GM03348 (cell line): ENCODE measurements at regions not wholly inside any gene's neighbourhood (a gene's known extent, or its start where the extent isn't known, plus 50 kb on each side); places are given as distances from the start of the nearest gene placed in this dataset.

Source experiments
- DNase-seq: peaks from one replicate; pipeline ENCODE4 v3.0.0; 2012; ENCODE audit warnings: low spot score

GRCh38 chr10:44476409-44477045, 91.6 kb upstream of the CXCL12 start:
- peak; percentile 37 for DNase-seq

DNA sequence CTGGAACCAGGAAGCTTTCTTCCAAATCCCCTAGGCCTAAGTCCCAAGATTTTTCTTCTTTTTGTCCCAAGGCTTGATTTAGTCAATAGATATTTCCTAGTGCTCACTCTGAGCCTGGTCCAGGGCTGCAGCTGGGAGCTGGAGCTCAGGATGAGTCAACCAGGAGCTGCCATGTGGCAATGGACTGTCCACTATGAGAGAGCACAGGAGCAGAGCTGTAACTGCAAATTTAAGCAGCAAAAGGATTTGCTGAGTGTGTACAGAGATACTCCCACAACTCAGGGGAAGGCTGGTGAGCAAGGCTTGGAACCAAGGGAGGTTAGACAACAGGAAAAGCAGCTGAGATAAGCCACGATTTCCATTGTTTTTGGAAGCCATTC, 92.1 kb upstream of the CXCL12 start:
- DNase-seq = peak; percentile 83

DNA sequence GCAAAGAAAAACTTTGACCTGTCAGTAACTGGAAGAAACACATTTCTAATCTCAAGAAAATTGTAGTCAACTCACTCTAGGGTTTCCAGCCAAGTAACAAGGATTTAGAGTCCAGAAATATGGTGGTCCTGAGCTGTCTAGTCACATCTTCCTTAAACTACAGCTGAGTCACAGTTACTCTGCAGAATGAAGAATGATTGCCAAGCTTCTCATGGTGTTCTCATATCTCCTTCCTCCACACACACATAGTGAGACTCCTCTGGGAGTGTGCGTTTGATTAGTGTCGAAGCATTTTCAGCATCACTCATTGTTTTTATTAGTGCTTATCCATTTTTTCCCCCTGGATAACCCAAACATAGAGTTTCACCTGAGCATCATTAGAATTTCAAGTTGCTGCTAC, 93.1 kb upstream of the CXCL12 start:
- DNase-seq = peak; percentile 58

- DNase-seq = no peak
These were observed 94.2 kb upstream of the CXCL12 start for GRCh38 chr10:44478876-44479705.

DNA sequence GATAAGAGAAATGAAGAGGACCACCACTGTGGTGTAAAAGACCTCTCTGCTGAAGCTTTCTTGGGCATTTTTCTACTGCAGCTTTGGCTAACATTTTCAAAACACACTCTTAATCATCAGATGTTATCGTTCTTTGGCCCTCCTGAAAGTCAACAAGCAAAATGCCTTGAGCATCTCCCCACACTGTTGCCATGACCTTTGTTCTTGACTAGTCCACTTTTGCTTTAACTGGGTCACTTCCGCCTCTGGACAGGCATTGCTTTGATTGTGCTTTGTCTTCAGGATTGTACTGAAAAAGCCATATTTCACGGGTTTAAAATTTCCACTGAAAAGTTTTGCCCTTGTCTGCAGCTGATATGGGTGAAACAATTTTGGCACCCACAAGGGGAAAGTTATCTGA, 107.8 kb upstream of the CXCL12 start:
- DNase-seq = no peak

GRCh38 chr10:44498222-44498621, 113.3 kb upstream of the CXCL12 start:
- DNase-seq = no peak

DNA sequence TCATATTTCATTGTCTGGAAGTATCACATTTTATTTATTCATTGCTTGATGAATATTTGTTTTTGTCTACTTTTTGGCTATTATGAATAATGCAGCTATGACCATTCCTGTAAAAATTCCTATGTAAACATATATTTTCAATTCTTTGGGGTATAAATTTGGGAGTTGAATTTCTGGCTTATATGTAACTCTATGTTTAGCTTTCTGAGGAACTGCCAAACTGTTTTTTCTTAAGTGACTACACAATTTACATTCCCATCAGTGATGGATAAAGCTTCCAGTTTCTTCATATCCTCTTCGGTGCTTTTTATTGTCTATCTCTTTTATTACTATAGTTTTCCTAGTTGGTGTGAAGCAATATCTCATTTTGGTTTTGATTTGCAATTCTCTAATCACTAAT, 115.6 kb upstream of the CXCL12 start:
- DNase-seq = no peak

GRCh38 chr10:44506386-44506785, 121.5 kb upstream of the CXCL12 start:
- DNase-seq = no peak

DNA sequence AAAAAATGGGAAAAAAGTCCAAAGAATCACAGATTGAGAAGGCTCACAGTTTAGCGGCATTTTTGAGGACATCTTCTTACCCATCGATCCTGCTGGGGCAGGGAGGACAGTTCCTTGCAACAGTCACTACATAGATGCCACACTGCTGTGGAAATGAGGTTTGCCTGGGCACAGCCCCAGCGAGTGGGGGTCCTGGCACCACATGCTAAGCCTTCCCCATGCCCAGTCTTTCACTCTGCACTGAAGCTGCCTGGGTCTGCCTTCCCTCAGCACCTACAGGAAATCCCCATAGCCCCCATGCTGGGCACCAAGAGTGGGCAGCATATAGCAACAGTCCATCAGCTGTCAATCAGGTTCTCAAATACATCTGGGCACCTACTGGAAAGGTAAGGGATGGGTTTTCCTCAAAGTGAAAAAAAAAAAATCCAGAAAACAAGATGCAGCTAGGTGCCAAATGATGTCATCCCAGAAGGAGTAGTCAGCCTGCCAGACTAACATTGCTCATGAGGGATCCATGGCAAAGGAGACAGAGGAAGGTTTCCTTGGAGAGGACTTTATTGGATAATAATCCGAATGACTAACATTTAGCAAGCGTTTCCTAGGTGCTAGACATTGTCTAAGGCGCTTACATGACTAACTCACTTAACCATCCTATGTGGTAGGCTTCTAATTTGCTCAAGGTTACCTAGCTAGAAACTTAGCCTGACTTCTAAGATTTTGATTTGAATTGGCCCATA, 125.7 kb upstream of the CXCL12 start:
- peak; percentile 81 for DNase-seq

DNA sequence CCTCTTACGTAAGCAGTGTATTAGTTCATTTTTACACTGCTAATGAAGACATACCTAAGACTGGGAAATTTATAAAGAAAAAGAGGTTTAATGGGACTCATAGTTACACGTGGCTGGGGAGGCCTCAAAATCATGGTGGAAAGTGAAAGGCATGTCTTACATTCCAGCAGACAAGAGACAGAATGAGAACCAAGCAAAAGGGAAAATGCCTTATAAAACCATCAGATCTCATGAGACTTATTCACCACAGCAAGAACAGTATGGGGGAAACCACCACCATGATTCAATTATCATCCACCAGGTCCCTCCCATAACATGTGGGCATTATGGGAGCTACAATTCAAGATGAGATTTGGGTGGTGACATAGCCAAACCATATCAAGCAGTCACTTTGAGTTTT, 126.3 kb upstream of the CXCL12 start:
- no peak for DNase-seq

- DNase-seq = no peak
These were observed 126.7 kb upstream of the CXCL12 start for GRCh38 chr10:44511601-44512000.

DNA sequence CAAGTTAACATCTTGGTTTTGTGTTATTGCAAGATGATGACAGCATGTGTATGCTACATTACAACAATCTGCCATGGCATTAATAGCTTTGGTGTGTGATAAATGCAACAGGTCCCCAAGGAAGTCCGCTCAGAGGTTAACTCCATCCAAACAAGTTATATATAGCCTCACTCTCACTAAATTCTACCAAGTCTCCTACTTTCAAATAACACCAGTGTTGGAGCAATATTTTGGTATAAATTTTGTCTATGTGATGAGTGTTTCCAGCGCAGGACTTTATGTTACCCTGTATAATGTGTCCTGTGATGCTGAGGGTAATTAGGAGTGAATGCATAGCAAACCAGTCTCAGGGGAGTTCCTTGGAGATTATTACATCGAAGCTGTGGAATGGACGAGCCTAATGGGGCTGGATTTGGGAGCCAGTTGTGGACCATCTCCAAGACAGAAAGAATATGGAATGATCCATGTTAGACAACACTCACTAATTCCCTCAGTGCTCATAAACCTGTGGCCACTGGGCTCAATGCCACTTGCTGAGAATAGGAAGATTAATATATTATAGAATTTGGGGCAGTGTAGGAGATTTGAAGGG, 127.6 kb upstream of the CXCL12 start:
- DNase-seq = no peak

- peak; percentile 55 for DNase-seq
These were observed 128.7 kb upstream of the CXCL12 start for GRCh38 chr10:44513591-44513990.

DNA sequence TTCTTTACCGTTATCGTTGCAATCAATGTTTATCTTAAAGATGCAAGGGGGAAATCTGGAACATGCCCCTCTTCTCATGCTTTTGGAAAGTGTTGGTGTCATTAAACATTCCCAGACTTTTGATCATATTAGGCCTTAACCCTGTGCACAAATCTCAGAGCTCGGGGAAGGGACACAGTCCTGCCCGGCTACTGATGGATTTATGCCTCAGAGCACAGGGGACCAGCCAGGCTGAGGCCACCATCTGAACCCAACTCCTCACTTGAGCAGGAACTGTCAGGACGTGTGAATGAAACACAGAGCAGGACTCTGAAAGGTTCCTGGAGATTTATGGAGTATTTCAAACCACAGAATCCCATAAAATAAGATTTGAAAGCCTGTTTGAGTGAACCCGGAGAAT, 132.0 kb upstream of the CXCL12 start:
- DNase-seq = no peak

DNA sequence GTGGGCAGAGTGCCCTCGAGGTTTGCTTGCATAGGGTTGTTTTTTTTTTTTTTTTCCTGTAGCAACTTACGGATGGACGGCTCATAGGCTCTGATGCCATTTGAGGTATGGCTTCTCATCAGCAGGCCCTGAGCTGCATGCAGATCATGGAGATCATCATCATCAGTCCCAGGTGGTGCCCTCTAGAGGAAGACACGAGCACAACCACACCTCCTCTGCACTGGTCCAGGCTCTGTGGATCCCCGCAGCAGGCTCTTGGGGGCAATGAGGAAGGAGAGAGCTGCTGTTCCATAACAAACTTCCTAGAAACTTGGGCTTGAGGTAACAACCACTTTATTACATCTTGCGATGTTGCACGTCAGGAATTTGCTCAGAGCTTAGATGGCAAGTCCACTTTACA, 132.7 kb upstream of the CXCL12 start:
- peak; percentile 18 for DNase-seq

DNA sequence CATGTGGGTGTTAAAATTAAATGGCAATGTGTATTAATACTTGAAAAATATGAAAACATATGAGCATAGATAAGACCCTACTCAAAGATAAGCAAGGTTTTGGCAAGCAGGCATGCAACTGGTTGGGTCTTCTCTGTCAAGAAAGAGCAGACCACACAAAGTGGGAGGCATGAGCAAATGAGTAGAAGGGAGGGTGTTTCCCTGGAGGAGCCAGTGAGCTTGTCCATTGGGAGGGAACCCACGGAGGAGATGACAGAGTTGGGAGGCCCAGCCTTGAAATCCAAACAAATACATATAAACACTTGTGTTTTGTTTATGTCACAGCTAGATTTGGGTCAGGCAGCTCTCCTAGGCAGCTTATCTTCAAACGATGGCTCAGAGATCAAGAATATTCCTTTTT, 134.5 kb upstream of the CXCL12 start:
- no peak for DNase-seq

DNA sequence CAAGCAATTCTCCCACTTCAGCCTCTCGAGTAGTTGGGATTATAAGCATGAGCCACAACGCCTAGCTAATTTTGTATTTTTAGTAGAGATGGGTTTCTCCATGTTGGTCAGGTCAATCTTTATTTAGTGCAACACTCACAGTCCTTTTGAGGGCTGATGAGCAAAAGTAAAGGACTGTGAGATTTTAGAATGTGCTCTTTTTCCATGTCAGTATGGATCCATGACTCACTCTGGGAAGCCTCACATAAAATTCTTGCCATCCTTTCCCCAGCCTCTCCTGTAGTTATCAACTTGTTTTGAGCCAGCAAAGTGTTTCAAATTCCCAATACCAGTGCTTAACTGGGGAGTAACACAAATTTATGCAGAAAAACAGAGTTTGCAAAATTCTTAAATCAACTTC, 135.8 kb upstream of the CXCL12 start:
- no peak for DNase-seq

GRCh38 chr10:44539178-44539577, 154.3 kb upstream of the CXCL12 start:
- no peak for DNase-seq

DNA sequence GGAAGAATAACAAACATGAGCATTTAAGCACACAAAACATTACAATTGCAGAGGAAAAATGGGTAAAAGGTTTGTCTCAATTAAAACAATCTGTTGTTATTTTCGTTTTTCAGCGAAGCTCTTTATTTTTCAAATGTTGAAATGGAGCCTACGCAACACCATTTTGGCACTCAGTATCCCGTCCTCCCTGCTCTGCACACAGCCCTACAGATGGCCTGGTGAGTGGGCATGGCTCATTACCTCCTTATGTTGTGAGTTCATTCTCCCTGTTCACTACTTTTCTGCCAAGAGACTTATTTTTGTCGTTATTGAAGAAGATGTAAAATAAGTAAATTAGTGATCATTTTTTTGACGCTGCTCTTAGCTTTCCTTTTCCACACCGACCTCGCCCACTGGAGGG, 167.8 kb upstream of the CXCL12 start:
- DNase-seq = no peak

- DNase-seq = no peak
These were observed 172.8 kb upstream of the CXCL12 start for GRCh38 chr10:44557596-44558191.

DNA sequence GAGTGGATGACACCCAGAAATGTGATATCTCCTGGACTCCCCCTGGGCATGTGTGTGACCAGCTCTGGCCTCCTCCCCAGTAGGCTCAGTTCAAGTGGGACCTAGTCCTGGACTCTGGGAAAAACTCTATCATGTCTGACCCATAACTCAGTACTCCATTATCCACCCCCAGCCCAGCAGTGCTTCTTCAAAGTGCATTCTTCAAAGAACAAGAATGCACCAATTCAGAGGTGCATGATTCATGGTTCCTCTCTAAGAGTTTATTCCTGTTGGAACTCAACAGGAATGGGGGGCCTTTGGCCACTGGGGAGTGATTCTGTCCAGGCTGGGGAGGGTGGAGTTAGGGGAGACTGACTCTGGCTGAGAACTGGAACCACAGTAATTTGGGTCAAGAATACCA, 173.6 kb upstream of the CXCL12 start:
- no peak for DNase-seq

GRCh38 chr10:44564361-44564760, 179.5 kb upstream of the CXCL12 start:
- DNase-seq = no peak
